ENCODE measurements at regions not wholly inside any gene's neighbourhood (a gene's known extent, or its start where the extent isn't known, plus 50 kb on each side); places are given as distances from the start of the nearest gene placed in this dataset.

GRCh38 chr9:69980041-69980440, 63.6 kb upstream of the MAMDC2 start:
- intact Hi-C loops (cut with DNase I): no loop called here
- 87 to 92% methylated on average over 2 of the region's 2 CpGs for WGBS, 2 donors

DNA sequence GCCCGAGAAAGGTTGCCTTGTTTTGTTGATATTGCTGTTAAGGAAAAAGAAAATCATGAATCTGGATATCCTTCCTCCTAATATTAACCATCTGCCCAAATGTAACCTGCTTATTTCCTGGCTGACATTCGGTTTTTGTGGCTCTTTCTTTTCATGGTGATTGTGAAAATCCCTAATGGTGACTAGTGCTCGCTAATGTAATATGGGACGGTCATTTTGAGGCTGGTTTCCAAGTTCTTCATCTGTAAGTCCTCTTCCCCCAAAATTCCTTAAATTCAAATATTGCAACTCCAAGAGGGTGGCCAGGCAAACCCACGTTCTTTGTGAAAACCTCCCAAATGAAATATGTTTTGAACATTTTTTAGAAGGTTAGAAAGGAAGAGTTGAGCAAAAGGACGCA, 63.1 kb upstream of the MAMDC2 start:
- DNase-seq: no peak
- Histone ChIP-seq H3K4me1 (no peaks in the 10 kb centered on the region), H3K9me3 (no peaks in the 10 kb centered on the region), H3K27me3 (no peaks in the 10 kb centered on the region), H3K27ac (no peak overlapping the region), H3K4me3 (replicated peaks in 1 of 3) (no peak overlapping the region), H3K36me3 (no peaks in the 10 kb centered on the region)
- 81 to 90% methylated on average over 6 of the region's 6 CpGs for WGBS, 2 donors
- intact Hi-C loops (cut with DNase I): no loop called here
- TF ChIP-seq CTCF (IDR thresholded peaks at IDR 0.05): no peak
- no peak for TF ChIP-seq POLR2A (IDR thresholded peaks at IDR 0.05)

More at GRCh38 chr9:69980041-69980440, 63.6 kb upstream of the MAMDC2 start:
- no peaks in the 10 kb centered on the region for H3K36me3 ChIP-seq
- TF ChIP-seq CTCF (IDR thresholded peaks at IDR 0.05) (no peak), POLR2A (IDR thresholded peaks at IDR 0.05) (no peak)
- no peaks in the 10 kb centered on the region for H3K9me3 ChIP-seq
- DNase-seq: no peak
- no peak overlapping the region for H3K4me3 ChIP-seq (replicated peaks in 1 of 3)
- H3K4me1 ChIP-seq: no peaks in the 10 kb centered on the region
- H3K27ac ChIP-seq: no peak overlapping the region
- no peaks in the 10 kb centered on the region for H3K27me3 ChIP-seq

DNA sequence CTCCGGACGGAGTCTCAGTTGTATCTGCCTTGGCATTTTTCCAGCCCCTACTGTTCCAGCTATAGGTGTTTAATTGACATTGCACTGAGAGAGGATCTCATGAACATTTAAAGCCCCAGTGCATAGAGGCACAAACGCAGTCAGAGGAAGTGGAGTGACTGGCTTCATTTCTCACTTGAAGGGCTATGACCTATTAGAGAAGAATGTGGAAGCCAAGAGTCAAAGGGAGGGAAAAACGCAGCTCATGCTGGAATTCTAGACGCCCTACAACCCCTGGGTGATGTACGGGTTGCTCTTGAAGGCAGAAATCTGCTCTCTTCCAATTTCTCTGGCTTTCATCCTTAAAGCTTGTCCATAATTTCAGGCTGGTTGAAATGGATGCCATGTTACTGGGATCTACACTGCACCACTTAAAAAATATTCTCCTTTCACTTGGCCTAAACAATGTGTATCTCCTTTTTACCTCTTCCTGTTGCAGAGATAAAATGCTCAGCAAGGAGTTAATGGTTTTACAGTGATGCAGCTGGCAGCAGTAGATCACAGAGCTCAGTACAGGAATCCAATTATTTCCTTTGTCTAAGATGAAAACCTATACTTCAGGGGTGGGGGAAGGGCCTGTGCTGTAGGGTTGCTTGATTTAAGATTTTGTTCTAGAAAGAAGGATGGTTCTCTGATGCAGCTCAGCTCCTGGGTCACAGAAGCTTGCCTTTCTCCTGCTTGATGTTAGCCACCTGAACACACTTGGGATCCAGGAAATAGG, 61.8 kb upstream of the MAMDC2 start:
- WGBS, 2 donors: 49 to 77% methylated on average over 6 of the region's 6 CpGs
- intact Hi-C loops (cut with DNase I): no loop called here
- no peaks in the 10 kb centered on the region for H3K4me1 ChIP-seq
- TF ChIP-seq CTCF (IDR thresholded peaks at IDR 0.05) (no peak), POLR2A (IDR thresholded peaks at IDR 0.05) (no peak)
- H3K9me3 ChIP-seq: no peaks in the 10 kb centered on the region
- no peaks in the 10 kb centered on the region for H3K27me3 ChIP-seq
- no peaks in the 10 kb centered on the region for H3K36me3 ChIP-seq
- no peak for DNase-seq
- no peak overlapping the region for H3K27ac ChIP-seq
- H3K4me3 ChIP-seq (replicated peaks in 1 of 3): no peak overlapping the region

DNA sequence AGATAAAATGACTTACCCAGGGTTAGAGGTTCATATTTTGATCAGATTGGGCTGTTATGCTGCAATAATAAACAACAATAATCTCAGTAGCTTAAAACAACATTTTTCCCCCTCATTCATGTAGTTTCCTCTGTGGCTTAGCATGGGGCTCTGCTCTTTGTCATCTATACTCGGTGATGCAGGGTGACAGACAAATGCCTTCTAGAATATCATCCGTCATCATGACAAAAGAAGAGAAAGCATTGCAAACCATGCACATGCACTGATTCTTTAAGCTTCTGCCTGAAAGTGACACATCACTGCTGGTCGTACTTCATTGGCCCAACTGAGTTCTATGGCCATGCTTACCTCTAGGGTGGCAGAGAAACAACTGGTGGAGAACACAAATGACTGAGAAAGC, 58.8 kb upstream of the MAMDC2 start:
- Histone ChIP-seq H3K4me1 (no peaks in the 10 kb centered on the region), H3K4me3 (replicated peaks in 1 of 3) (no peak overlapping the region), H3K36me3 (no peaks in the 10 kb centered on the region), H3K27me3 (no peaks in the 10 kb centered on the region), H3K27ac (no peak overlapping the region), H3K9me3 (no peaks in the 10 kb centered on the region)
- 90 to 94% methylated on average over 3 of the region's 3 CpGs for WGBS, 2 donors
- DNase-seq: no peak
- intact Hi-C loops (cut with DNase I): no loop called here
- TF ChIP-seq POLR2A (IDR thresholded peaks at IDR 0.05) (no peak), CTCF (IDR thresholded peaks at IDR 0.05) (no peak)

GRCh38 chr9:69985971-69986370, 57.7 kb upstream of the MAMDC2 start:
- Histone ChIP-seq H3K4me1 (no peaks in the 10 kb centered on the region), H3K9me3 (no peaks in the 10 kb centered on the region), H3K4me3 (replicated peaks in 1 of 3) (no peak overlapping the region), H3K36me3 (no peaks in the 10 kb centered on the region), H3K27ac (no peak overlapping the region), H3K27me3 (no peaks in the 10 kb centered on the region)
- no peak for TF ChIP-seq CTCF (IDR thresholded peaks at IDR 0.05)
- TF ChIP-seq POLR2A (IDR thresholded peaks at IDR 0.05): no peak
- WGBS, 2 donors: 89 to 92% methylated on average over 2 of the region's 2 CpGs
- intact Hi-C loops (cut with DNase I): no loop called here
- no peak for DNase-seq

Data from thyroid gland (tissue), 4 donors.